HG03571 (cell line): ENCODE measurements at regions not wholly inside any gene's neighbourhood (a gene's known extent, or its start where the extent isn't known, plus 50 kb on each side); places are given as distances from the start of the nearest gene placed in this dataset.

Experiments used
- ATAC-seq: cut with Tn5 transposase; IDR thresholded peaks from one replicate; pipeline ENCODE4 v1.9.1; 2021; ENCODE audit not compliant: unreplicated experiment

- no peak for ATAC-seq
Measured at GRCh38 chr4:136769717-136770116, 762.6 kb downstream of the PCDH18 start.

- ATAC-seq, result no peak
Measured at GRCh38 chr4:136768925-136769275, 763.4 kb downstream of the PCDH18 start.

GRCh38 chr4:136768213-136768924 lies 763.9 kb downstream of the PCDH18 start:
- no peak for ATAC-seq

- no peak for ATAC-seq
Measured at GRCh38 chr4:136763919-136764318, 768.4 kb downstream of the PCDH18 start.

- no peak for ATAC-seq
Measured at GRCh38 chr4:136755531-136755916, 776.8 kb downstream of the PCDH18 start.

- no peak for ATAC-seq
Measured at GRCh38 chr4:136754810-136755530, 777.3 kb downstream of the PCDH18 start.

GRCh38 chr4:136751556-136751955 lies 780.7 kb downstream of the PCDH18 start:
- no peak for ATAC-seq

GRCh38 chr4:136750897-136751296 lies 781.4 kb downstream of the PCDH18 start:
- ATAC-seq, result no peak

- no peak for ATAC-seq
Measured at GRCh38 chr4:136749989-136750388, 782.3 kb downstream of the PCDH18 start.

GRCh38 chr4:136748773-136749172 lies 783.5 kb downstream of the PCDH18 start:
- no peak for ATAC-seq

GRCh38 chr4:136748165-136748564 lies 784.1 kb downstream of the PCDH18 start:
- no peak for ATAC-seq

GRCh38 chr4:136743238-136743637 lies 789.1 kb downstream of the PCDH18 start:
- ATAC-seq, result no peak

- ATAC-seq, result no peak
Measured at GRCh38 chr4:136742333-136742732, 790.0 kb downstream of the PCDH18 start.

- ATAC-seq, result no peak
Measured at GRCh38 chr4:136741468-136741867, 790.8 kb downstream of the PCDH18 start.

- no peak for ATAC-seq
Measured at GRCh38 chr4:136740326-136740725, 792.0 kb downstream of the PCDH18 start.

- ATAC-seq, result no peak
Measured at GRCh38 chr4:136737066-136737465, 795.2 kb downstream of the PCDH18 start.

GRCh38 chr4:136731025-136731424 lies 801.3 kb downstream of the PCDH18 start:
- ATAC-seq, result no peak

- no peak for ATAC-seq
Measured at GRCh38 chr4:136725286-136726081, 806.8 kb downstream of the PCDH18 start.

GRCh38 chr4:136713140-136713539 lies 819.2 kb downstream of the PCDH18 start:
- ATAC-seq, result no peak

- no peak for ATAC-seq
Measured at GRCh38 chr4:136709897-136710296, 822.4 kb downstream of the PCDH18 start.

- no peak for ATAC-seq
Measured at GRCh38 chr4:136706942-136707341, 825.4 kb downstream of the PCDH18 start.

- no peak for ATAC-seq
Measured at GRCh38 chr4:136699905-136700304, 832.4 kb downstream of the PCDH18 start.
